ENCODE measurements at regions not wholly inside any gene's neighbourhood (a gene's known extent, or its start where the extent isn't known, plus 50 kb on each side); places are given as distances from the start of the nearest gene placed in this dataset.

DNA sequence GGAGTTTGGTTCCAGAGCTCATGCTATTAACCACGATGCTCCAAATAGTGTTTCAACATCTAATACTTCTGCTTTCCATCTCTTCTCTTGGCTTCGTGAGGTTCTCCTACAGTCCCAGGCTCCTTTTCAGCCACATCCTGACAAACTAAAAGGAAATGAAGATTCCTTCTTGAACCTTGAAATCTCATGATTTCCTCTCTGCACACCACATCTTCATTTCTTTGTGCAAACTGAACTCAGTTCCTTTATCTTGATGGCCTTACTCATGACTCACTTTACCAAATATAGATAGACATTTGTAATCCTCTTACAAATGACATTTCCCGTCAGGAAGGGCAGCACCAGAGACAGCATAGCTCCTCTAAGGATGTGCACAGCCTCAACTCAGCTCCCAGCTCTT is 50.0 kb upstream of the ITGA4 start:
- FAIRE-seq (no peak), DNase-seq (ENCODE audit: extremely low spot score, insufficient read length, low read depth) (no peak)

Measured in GM18507 (cell line).